IPS-18a (cell line): ENCODE measurements at regions not wholly inside any gene's neighbourhood (a gene's known extent, or its start where the extent isn't known, plus 50 kb on each side); places are given as distances from the start of the nearest gene placed in this dataset.

Source experiments
- H3K27ac ChIP-seq: one replicate; pipeline ENCODE4 v1.5.1; 2013; ENCODE audit warnings: low read length
- H3K27me3 ChIP-seq: one replicate; pipeline ENCODE4 v1.6.1; 2013; ENCODE audit warnings: mild to moderate bottlenecking, low read length; ENCODE audit not compliant: control insufficient read depth, insufficient read depth
- H3K36me3 ChIP-seq: one replicate; pipeline ENCODE4 v1.6.1; 2013; ENCODE audit warnings: low read depth, low read length; ENCODE audit not compliant: control insufficient read depth
- H3K4me1 ChIP-seq: one replicate; pipeline ENCODE4 v1.6.1; 2013; ENCODE audit warnings: low read depth, low read length; ENCODE audit not compliant: control insufficient read depth
- H3K4me3 ChIP-seq: one replicate; pipeline ENCODE4 v1.5.1; 2013; ENCODE audit warnings: low read length
- H3K9ac ChIP-seq: one replicate; pipeline ENCODE4 v1.6.1; 2013; ENCODE audit warnings: mild to moderate bottlenecking, low read length, moderate library complexity
- H3K9me3 ChIP-seq: one replicate; pipeline ENCODE4 v1.6.1; 2013; ENCODE audit warnings: low read depth, low read length; ENCODE audit not compliant: control insufficient read depth

GRCh38 chr2:220337611-220338440 lies 710.4 kb downstream of the SLC4A3 start:
- no peaks in the 10 kb centered on the region for H3K27me3 ChIP-seq
- H3K36me3 ChIP-seq: no peaks in the 10 kb centered on the region
- no peak overlapping the region for H3K9ac ChIP-seq
- no peak overlapping the region for H3K27ac ChIP-seq
- no peaks in the 10 kb centered on the region for H3K9me3 ChIP-seq
- no peak overlapping the region for H3K4me3 ChIP-seq
- no peaks in the 10 kb centered on the region for H3K4me1 ChIP-seq

- Histone ChIP-seq H3K9ac (no peak overlapping the region), H3K27ac (no peak overlapping the region), H3K4me3 (no peak overlapping the region), H3K4me1 (no peaks in the 10 kb centered on the region), H3K27me3 (no peaks in the 10 kb centered on the region), H3K36me3 (no peaks in the 10 kb centered on the region), H3K9me3 (no peaks in the 10 kb centered on the region)
Measured at GRCh38 chr2:220341014-220341413, 713.6 kb downstream of the SLC4A3 start.

GRCh38 chr2:220346919-220347318 lies 719.5 kb downstream of the SLC4A3 start:
- H3K4me3 ChIP-seq: no peak overlapping the region
- H3K9me3 ChIP-seq: no peaks in the 10 kb centered on the region
- H3K9ac ChIP-seq: no peak overlapping the region
- H3K36me3 ChIP-seq: no peaks in the 10 kb centered on the region
- no peaks in the 10 kb centered on the region for H3K27me3 ChIP-seq
- no peaks in the 10 kb centered on the region for H3K4me1 ChIP-seq
- H3K27ac ChIP-seq: no peak overlapping the region

GRCh38 chr2:220347626-220348025 lies 720.2 kb downstream of the SLC4A3 start:
- Histone ChIP-seq H3K9me3 (no peaks in the 10 kb centered on the region), H3K4me3 (no peak overlapping the region), H3K36me3 (no peaks in the 10 kb centered on the region), H3K4me1 (no peaks in the 10 kb centered on the region), H3K27ac (no peak overlapping the region), H3K9ac (no peak overlapping the region), H3K27me3 (no peaks in the 10 kb centered on the region)

- H3K4me1 ChIP-seq: no peaks in the 10 kb centered on the region
- no peak overlapping the region for H3K9ac ChIP-seq
- no peaks in the 10 kb centered on the region for H3K27me3 ChIP-seq
- no peak overlapping the region for H3K27ac ChIP-seq
- no peak overlapping the region for H3K4me3 ChIP-seq
- no peaks in the 10 kb centered on the region for H3K36me3 ChIP-seq
- no peaks in the 10 kb centered on the region for H3K9me3 ChIP-seq
Measured at GRCh38 chr2:220348206-220348605, 720.8 kb downstream of the SLC4A3 start.

- H3K9me3 ChIP-seq: no peaks in the 10 kb centered on the region
- H3K9ac ChIP-seq: no peak overlapping the region
- H3K27ac ChIP-seq: no peak overlapping the region
- no peaks in the 10 kb centered on the region for H3K4me1 ChIP-seq
- H3K27me3 ChIP-seq: no peaks in the 10 kb centered on the region
- H3K36me3 ChIP-seq: no peaks in the 10 kb centered on the region
- no peak overlapping the region for H3K4me3 ChIP-seq
Measured at GRCh38 chr2:220353897-220354296, 726.5 kb downstream of the SLC4A3 start.

GRCh38 chr2:220356076-220356475 lies 728.6 kb downstream of the SLC4A3 start:
- H3K27me3 ChIP-seq: no peaks in the 10 kb centered on the region
- H3K27ac ChIP-seq: no peak overlapping the region
- no peaks in the 10 kb centered on the region for H3K4me1 ChIP-seq
- H3K9ac ChIP-seq: no peak overlapping the region
- no peaks in the 10 kb centered on the region for H3K9me3 ChIP-seq
- no peaks in the 10 kb centered on the region for H3K36me3 ChIP-seq
- H3K4me3 ChIP-seq: no peak overlapping the region

- H3K27me3 ChIP-seq: no peaks in the 10 kb centered on the region
- H3K36me3 ChIP-seq: no peaks in the 10 kb centered on the region
- no peaks in the 10 kb centered on the region for H3K4me1 ChIP-seq
- no peak overlapping the region for H3K27ac ChIP-seq
- H3K4me3 ChIP-seq: no peak overlapping the region
- no peak overlapping the region for H3K9ac ChIP-seq
- peaks cover 6% of the 10 kb centered on the region for H3K9me3 ChIP-seq
Measured at GRCh38 chr2:220365023-220365422, 737.6 kb downstream of the SLC4A3 start.

GRCh38 chr2:220366765-220367164 lies 739.3 kb downstream of the SLC4A3 start:
- Histone ChIP-seq H3K4me1 (no peaks in the 10 kb centered on the region), H3K36me3 (no peaks in the 10 kb centered on the region), H3K27ac (no peak overlapping the region), H3K27me3 (no peaks in the 10 kb centered on the region), H3K9ac (no peak overlapping the region), H3K4me3 (no peak overlapping the region), H3K9me3 (peaks cover 6% of the 10 kb centered on the region)

- Histone ChIP-seq H3K27me3 (no peaks in the 10 kb centered on the region), H3K27ac (no peak overlapping the region), H3K4me3 (no peak overlapping the region), H3K4me1 (peaks cover 23% of the 10 kb centered on the region), H3K9me3 (peaks cover 6% of the 10 kb centered on the region), H3K36me3 (no peaks in the 10 kb centered on the region), H3K9ac (no peak overlapping the region)
Measured at GRCh38 chr2:220370764-220371163, 743.3 kb downstream of the SLC4A3 start.

GRCh38 chr2:220371211-220371610 lies 743.8 kb downstream of the SLC4A3 start:
- H3K4me1 ChIP-seq: peaks cover 25% of the 10 kb centered on the region
- H3K9me3 ChIP-seq: peaks cover 6% of the 10 kb centered on the region
- H3K27ac ChIP-seq: no peak overlapping the region
- H3K4me3 ChIP-seq: no peak overlapping the region
- no peak overlapping the region for H3K9ac ChIP-seq
- H3K27me3 ChIP-seq: no peaks in the 10 kb centered on the region
- no peaks in the 10 kb centered on the region for H3K36me3 ChIP-seq

GRCh38 chr2:220373878-220374277 lies 746.4 kb downstream of the SLC4A3 start:
- no peaks in the 10 kb centered on the region for H3K27me3 ChIP-seq
- H3K27ac ChIP-seq: no peak overlapping the region
- H3K9ac ChIP-seq: no peak overlapping the region
- H3K36me3 ChIP-seq: no peaks in the 10 kb centered on the region
- H3K4me3 ChIP-seq: no peak overlapping the region
- peaks cover 25% of the 10 kb centered on the region for H3K4me1 ChIP-seq
- H3K9me3 ChIP-seq: no peaks in the 10 kb centered on the region
